ENCODE measurements at regions not wholly inside any gene's neighbourhood (a gene's known extent, or its start where the extent isn't known, plus 50 kb on each side); places are given as distances from the start of the nearest gene placed in this dataset.
"Not testable (repeated sequence)": the region's sequence is repeated elsewhere in the genome, so short reads cannot be mapped to it uniquely, and the experiment has no call there.

- not testable (repeated sequence) for DNase-seq
These were observed 1075.4 kb upstream of the GOT2 start for GRCh38 chr16:59809488-59809887.

- no peak for DNase-seq
These were observed 1049.1 kb upstream of the GOT2 start for GRCh38 chr16:59783191-59783590.

- DNase-seq, result no peak
These were observed 1039.2 kb upstream of the GOT2 start for GRCh38 chr16:59773330-59773729.

- no peak for DNase-seq
These were observed 1025.2 kb upstream of the GOT2 start for GRCh38 chr16:59759296-59759695.

- DNase-seq, result no peak
These were observed 1024.7 kb upstream of the GOT2 start for GRCh38 chr16:59758848-59759247.

- no peak for DNase-seq
These were observed 1020.7 kb upstream of the GOT2 start for GRCh38 chr16:59754854-59755253.

GRCh38 chr16:59749662-59750336 lies 1015.7 kb upstream of the GOT2 start:
- DNase-seq, result no peak

GRCh38 chr16:59748531-59748930 lies 1014.4 kb upstream of the GOT2 start:
- no peak for DNase-seq

- DNase-seq, result no peak
These were observed 1009.4 kb upstream of the GOT2 start for GRCh38 chr16:59743504-59743903.

- no peak for DNase-seq
These were observed 1006.7 kb upstream of the GOT2 start for GRCh38 chr16:59740858-59741257.

- DNase-seq, result no peak
These were observed 1003.2 kb upstream of the GOT2 start for GRCh38 chr16:59737274-59737673.

- DNase-seq, result no peak
These were observed 999.2 kb upstream of the GOT2 start for GRCh38 chr16:59733321-59733720.

- no peak for DNase-seq
These were observed 995.5 kb upstream of the GOT2 start for GRCh38 chr16:59729613-59730012.

- no peak for DNase-seq
These were observed 985.0 kb upstream of the GOT2 start for GRCh38 chr16:59719121-59719520.

GRCh38 chr16:59707436-59708226 lies 973.5 kb upstream of the GOT2 start:
- no peak for DNase-seq

GRCh38 chr16:59701963-59702930 lies 968.1 kb upstream of the GOT2 start:
- DNase-seq, result no peak

GRCh38 chr16:59699786-59700185 lies 965.7 kb upstream of the GOT2 start:
- DNase-seq, result no peak

- no peak for DNase-seq
These were observed 964.4 kb upstream of the GOT2 start for GRCh38 chr16:59698346-59699020.

- no peak for DNase-seq
These were observed 963.6 kb upstream of the GOT2 start for GRCh38 chr16:59697761-59698160.

GRCh38 chr16:59697236-59697635 lies 963.1 kb upstream of the GOT2 start:
- DNase-seq, result no peak

GRCh38 chr16:59696495-59696894 lies 962.4 kb upstream of the GOT2 start:
- DNase-seq, result no peak

GRCh38 chr16:59690216-59690615 lies 956.1 kb upstream of the GOT2 start:
- DNase-seq, result no peak

- no peak for DNase-seq
These were observed 953.9 kb upstream of the GOT2 start for GRCh38 chr16:59688006-59688405.
